ENCODE measurements at regions not wholly inside any gene's neighbourhood (a gene's known extent, or its start where the extent isn't known, plus 50 kb on each side); places are given as distances from the start of the nearest gene placed in this dataset.

DNA sequence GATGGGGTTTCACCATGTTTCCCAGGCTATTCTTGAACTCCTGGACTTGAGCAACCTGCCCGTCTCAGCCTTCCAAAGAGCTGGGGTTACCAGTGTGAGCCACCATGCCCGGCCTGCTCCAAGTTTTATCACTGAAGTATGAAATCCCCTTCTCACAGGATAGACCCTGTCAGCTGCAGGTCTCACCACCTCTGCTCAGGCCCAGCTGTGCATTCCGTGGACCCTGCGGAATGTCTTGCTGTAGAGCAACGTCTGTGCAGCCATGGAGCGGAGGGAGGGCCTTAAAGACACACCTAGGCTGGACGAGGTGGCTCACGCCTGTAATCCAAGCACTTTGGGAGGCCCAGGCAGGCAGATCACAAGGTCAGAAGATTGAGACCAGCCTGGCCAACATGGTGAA lies 625.4 kb downstream of the BRD1 start:
- no peak for TF ChIP-seq ZFX (IDR thresholded peaks at IDR 0.05; ENCODE audit: borderline replicate concordance)
- TF ChIP-seq, protein P1, sequence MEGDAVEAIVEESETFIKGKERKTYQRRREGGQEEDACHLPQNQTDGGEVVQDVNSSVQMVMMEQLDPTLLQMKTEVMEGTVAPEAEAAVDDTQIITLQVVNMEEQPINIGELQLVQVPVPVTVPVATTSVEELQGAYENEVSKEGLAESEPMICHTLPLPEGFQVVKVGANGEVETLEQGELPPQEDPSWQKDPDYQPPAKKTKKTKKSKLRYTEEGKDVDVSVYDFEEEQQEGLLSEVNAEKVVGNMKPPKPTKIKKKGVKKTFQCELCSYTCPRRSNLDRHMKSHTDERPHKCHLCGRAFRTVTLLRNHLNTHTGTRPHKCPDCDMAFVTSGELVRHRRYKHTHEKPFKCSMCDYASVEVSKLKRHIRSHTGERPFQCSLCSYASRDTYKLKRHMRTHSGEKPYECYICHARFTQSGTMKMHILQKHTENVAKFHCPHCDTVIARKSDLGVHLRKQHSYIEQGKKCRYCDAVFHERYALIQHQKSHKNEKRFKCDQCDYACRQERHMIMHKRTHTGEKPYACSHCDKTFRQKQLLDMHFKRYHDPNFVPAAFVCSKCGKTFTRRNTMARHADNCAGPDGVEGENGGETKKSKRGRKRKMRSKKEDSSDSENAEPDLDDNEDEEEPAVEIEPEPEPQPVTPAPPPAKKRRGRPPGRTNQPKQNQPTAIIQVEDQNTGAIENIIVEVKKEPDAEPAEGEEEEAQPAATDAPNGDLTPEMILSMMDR (IDR thresholded peaks at IDR 0.05) = no peak
- H3K27ac ChIP-seq = no peak overlapping the region

DNA sequence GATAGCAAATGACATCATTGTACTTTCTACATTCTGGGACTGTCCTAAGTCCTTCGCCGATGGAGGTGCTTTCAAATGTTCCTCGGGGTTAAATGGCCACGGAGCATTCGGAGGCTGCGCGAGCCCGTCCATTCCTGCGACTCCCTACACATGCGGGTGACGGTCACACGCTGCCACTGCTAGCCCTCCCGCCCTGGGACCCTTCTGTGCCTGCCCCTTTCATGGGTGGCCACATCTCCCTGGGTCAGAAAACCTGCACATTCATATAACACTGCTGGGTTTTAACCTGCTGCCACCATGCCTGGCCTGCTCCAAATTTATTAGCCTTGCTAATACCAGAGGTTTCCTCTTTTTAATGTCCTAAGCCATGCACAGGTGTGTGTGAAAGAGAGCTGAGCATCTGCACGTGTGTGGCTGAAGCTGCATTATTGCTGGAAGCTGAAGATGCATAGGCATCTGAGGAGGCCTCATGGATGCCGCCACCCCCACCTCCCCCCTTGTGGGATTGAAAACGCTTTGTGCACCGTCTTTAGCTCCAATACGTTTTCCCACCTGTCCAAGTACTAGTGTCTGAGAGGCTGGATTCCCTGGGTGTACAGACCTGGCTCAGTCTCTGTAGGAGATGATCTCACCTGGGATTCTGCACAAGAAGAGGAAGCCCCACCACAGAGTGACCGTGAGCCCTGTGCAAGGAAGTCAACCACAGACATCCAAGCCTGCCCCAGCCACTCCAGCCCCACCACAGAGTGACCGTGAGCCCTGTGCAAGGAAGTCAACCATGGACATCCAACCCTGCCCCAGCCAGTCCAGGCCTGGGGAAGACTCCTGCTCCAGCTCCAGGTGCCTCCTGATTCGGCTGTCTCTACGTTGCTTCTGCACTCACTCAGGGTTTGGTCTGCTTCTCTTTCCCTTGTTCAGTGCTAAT lies 626.4 kb downstream of the BRD1 start:
- H3K27ac ChIP-seq = no peak overlapping the region
- TF ChIP-seq ZFX (IDR thresholded peaks at IDR 0.05; ENCODE audit: borderline replicate concordance) = no peak

DNA sequence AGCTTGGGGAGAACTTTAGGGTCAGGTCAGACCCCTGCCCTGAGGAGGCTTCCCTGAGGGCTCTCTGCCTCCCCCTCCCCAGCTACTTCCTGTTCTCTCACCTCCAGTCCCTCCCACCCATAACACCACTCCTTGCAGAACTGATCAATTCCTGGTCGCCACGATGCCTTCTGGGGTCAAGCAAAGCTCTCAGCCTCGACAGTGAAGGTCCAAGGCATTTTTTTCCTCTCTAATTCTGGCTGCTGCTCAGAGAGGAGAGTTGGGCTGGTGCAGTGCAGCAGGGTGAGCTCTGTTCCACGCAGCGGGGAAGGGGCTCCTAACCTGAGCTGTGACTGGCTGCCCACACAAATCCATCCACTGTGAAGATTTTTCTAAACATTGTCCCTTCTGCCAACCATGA lies 628.4 kb downstream of the BRD1 start:
- no peak for TF ChIP-seq ZFX (IDR thresholded peaks at IDR 0.05; ENCODE audit: borderline replicate concordance)
- TF ChIP-seq, protein P1 (IDR thresholded peaks at IDR 0.05) = no peak
- no peak overlapping the region for H3K27ac ChIP-seq

DNA sequence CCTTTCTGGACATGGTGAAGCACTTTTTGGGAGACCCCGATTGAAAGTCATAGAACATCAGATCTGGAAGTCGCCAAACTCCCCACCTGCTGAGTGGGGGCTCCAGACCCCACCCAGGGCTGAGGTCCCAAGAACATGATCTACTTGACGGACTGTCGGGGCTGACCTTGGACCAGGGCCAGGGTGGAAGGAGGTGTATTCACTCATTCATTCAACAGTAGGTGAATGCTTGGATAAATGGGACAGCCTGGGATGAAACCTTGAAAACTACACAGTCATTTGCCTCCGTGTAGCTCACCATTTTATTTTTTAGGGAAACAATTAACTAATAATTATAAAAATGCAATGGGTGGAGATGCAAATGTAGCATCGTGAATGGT lies 629.0 kb downstream of the BRD1 start:
- no peak for TF ChIP-seq ZFX (IDR thresholded peaks at IDR 0.05; ENCODE audit: borderline replicate concordance)
- TF ChIP-seq, protein P1 (IDR thresholded peaks at IDR 0.05) = no peak
- no peak overlapping the region for H3K27ac ChIP-seq

DNA sequence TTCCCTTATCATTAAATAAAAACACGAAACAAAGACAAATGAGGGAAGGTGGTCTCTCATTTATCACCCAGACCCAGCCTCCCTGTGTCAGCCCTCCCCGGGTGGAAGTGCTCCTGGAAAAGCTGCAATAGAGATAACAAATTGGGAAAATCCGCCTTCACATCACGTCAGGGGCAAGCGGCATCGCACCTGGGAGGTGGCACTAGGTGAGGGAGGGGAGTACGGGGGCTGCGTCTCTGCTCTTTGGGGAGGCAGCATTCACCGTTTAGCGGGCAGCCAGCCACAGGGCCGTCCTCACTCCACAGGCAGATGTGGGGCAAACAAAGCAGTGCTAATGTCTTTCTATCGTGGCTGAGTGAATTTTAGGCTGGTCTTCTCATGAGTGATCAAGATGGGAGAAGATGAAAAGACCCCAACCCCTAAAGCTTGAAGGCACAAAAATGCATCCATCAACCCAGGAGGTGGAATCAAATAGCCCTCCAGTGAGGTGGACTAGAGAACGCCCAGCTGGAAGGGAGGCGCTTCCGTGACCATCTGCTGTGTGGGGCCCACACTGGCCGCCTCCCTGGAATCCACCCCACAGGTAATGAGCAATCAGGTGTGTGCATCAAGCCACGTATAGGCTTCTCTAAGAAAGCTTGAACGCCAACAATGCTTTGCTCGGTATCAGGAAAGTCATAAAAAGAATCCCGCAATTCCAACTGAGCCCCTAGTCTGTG lies 629.5 kb downstream of the BRD1 start:
- H3K27ac ChIP-seq = no peak overlapping the region
- TF ChIP-seq, protein P1 (IDR thresholded peaks at IDR 0.05) = no peak
- no peak for TF ChIP-seq ZFX (IDR thresholded peaks at IDR 0.05; ENCODE audit: borderline replicate concordance)

DNA sequence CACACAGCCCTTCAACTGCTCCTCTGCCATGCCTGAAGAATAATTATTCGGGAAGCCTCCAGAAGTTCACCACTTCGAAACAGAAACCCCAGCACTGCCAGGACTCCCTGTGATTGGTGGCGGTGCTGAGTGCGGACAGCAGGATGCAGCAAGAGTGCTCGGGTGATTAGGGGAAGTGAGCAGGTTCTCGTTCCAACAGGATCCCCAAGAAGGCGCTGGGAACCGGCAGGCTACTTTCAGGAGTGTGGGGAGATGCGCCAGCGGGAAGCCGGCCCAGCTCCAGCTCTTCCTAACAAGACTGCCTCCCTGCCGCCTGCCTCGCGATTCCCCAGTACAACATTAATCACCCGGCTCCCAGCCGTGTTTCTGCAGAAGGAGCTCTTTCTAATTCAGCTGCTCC lies 630.2 kb downstream of the BRD1 start:
- no peak overlapping the region for H3K27ac ChIP-seq
- TF ChIP-seq, protein P1 (IDR thresholded peaks at IDR 0.05) = no peak
- no peak for TF ChIP-seq ZFX (IDR thresholded peaks at IDR 0.05; ENCODE audit: borderline replicate concordance)

DNA sequence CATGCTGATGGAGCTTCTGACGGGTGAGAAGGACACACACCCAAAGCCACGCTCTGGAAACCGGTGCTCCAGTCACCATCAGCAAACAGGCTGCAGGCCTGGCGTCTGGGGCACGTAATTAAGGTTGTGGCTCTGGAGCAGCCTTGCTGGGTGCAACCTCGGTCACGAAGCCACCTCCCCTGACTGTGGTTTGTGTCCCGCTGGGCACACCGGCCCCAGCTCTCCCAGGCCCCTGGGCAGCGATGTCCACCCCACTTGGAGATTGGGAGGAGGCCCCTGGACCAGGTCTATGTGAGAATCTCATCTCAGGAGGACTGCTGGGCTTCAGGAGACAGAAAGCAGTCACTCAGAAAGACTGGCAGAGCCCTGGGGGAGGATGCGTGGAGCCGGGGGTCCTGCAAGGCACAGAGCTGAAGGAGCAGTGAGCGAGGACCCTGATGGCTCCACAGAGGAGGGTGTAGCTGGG lies 631.6 kb downstream of the BRD1 start:
- TF ChIP-seq ZFX (IDR thresholded peaks at IDR 0.05; ENCODE audit: borderline replicate concordance) = no peak
- TF ChIP-seq, protein P1 (IDR thresholded peaks at IDR 0.05) = no peak
- H3K27ac ChIP-seq = no peak overlapping the region
